ENCODE measurements at regions not wholly inside any gene's neighbourhood (a gene's known extent, or its start where the extent isn't known, plus 50 kb on each side); places are given as distances from the start of the nearest gene placed in this dataset.
"Not testable (repeated sequence)": the region's sequence is repeated elsewhere in the genome, so short reads cannot be mapped to it uniquely, and the experiment has no call there.

DNA sequence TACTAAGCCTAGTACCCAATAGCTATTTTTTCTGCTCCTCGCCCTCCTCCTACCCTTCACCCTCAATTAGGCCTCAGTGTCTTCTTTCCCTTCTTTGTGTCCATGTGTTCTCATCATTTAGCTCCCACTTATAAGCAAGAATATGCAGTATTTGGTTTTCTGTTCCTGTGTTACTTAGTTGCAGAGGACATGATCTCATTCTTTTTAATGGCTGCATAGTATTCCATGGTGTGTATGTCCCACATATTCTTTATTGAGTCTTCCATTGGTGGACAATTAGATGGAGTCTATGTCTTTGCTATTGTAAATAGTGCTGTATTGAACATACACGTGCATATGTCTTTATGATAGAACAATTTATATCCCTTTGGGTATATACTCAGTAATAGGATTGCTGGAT, 106.9 kb upstream of the NR5A2 start:
- no peak for FAIRE-seq

DNA sequence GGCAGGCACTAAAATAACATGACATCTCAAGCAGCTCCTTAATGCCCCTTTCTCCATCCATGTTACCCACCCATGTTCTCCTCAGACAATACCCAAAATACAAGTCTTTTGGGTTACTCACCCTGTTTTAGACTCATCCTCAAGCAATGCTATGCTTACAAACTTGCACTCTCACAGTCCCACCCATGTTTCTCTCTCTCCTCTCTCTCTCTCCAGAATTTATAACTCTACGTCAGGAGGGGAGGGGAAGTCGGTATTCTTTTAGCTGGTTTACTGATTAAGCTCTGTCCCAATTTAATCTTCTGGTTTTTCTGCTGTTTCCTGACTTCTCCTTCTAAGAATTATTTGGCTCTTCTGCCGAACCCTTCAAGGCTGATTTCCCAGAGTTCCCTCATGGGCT, 98.0 kb upstream of the NR5A2 start:
- no peak for TF ChIP-seq PAX5 (IDR thresholded peaks at IDR 0.05; ENCODE audit: insufficient read depth, low read length, severe bottlenecking)
- no peak for TF ChIP-seq SPI1 (IDR thresholded peaks at IDR 0.05; ENCODE audit: low read depth, low read length)
- TF ChIP-seq POU2F2 (IDR thresholded peaks at IDR 0.05; ENCODE audit: low read depth, low read length), result no peak
- TF ChIP-seq POLR2AphosphoS5 (IDR thresholded peaks at IDR 0.05; ENCODE audit: low read depth, low read length), result no peak
- no peak for TF ChIP-seq POLR2A (IDR thresholded peaks at IDR 0.05; ENCODE audit: low read depth, low read length)
- no peak for TF ChIP-seq TAF1 (IDR thresholded peaks at IDR 0.05; ENCODE audit: low read depth, low read length)
- no peak for DNase-seq (ENCODE audit: insufficient read length, low spot score)

More for the DNA sequence above, 106.9 kb upstream of the NR5A2 start:
- TF ChIP-seq PAX5 (IDR thresholded peaks at IDR 0.05; ENCODE audit: insufficient read depth, low read length, severe bottlenecking), result no peak
- no peak for TF ChIP-seq SPI1 (IDR thresholded peaks at IDR 0.05; ENCODE audit: low read depth, low read length)
- TF ChIP-seq TAF1 (IDR thresholded peaks at IDR 0.05; ENCODE audit: low read depth, low read length), result no peak
- no peak for TF ChIP-seq POU2F2 (IDR thresholded peaks at IDR 0.05; ENCODE audit: low read depth, low read length)
- no peak for TF ChIP-seq POLR2A (IDR thresholded peaks at IDR 0.05; ENCODE audit: low read depth, low read length)
- TF ChIP-seq POLR2AphosphoS5 (IDR thresholded peaks at IDR 0.05; ENCODE audit: low read depth, low read length), result no peak
- DNase-seq (ENCODE audit: insufficient read length, low spot score), result no peak

DNA sequence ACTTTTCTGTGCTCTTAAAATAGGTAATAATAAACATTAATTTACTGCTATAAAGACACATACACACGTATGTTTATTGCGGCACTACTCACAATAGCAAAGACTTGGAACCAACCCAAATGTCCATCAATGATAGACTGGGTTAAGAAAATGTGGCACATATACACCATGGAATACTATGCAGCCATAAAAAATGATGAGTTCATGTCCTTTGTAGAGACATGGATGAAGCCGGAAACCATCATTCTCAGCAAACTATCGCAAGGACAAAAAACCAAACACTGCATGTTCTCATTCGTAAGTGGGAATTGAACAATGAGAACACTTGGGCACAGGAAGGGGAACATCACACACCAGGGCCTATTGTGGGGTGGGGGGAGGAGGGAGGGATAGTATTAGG, 97.4 kb upstream of the NR5A2 start:
- DNase-seq (ENCODE audit: insufficient read length, low spot score); FAIRE-seq: not testable (repeated sequence)

More for the DNA sequence above, 98.0 kb upstream of the NR5A2 start:
- no peak for FAIRE-seq

DNA sequence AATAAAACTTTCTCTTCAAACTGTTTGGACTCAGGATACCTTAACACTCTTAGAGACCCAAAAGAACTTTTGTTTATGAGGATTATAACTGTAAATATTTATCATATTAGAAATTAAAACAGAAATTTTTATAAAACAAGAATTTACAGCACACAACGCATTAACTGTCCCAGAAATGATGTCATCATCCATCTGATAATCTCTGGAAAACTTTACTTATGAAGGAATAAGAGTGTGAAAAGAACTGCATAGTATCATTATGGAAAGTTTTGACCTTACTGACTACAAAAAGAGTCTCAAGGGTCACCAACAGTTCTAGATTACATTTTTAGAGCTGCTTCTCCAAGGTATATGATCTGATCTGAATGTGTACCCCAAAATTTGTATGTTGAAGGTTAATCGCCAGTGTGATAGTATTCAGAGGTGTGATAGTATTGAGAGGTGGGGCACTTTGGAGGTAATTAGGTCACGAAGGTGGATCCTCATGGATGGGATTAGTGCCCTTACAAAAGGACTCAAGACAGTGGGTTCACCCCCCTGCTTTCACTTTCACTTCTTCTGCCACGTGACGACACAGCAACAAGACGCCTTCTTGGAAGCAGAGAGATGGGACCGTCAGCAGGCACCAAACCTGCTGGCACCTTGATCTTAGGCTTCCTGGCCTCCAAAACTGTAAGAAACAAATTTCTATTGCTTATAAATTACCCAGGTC, 95.7 kb upstream of the NR5A2 start:
- TF ChIP-seq POU2F2 (IDR thresholded peaks at IDR 0.05; ENCODE audit: low read depth, low read length), result no peak
- no peak for TF ChIP-seq SPI1 (IDR thresholded peaks at IDR 0.05; ENCODE audit: low read depth, low read length)
- TF ChIP-seq TAF1 (IDR thresholded peaks at IDR 0.05; ENCODE audit: low read depth, low read length), result no peak
- no peak for TF ChIP-seq PAX5 (IDR thresholded peaks at IDR 0.05; ENCODE audit: insufficient read depth, low read length, severe bottlenecking)
- no peak for TF ChIP-seq POLR2AphosphoS5 (IDR thresholded peaks at IDR 0.05; ENCODE audit: low read depth, low read length)
- no peak for TF ChIP-seq POLR2A (IDR thresholded peaks at IDR 0.05; ENCODE audit: low read depth, low read length)
- DNase-seq (ENCODE audit: insufficient read length, low spot score) (no peak), FAIRE-seq (peak; percentile 59)

DNA sequence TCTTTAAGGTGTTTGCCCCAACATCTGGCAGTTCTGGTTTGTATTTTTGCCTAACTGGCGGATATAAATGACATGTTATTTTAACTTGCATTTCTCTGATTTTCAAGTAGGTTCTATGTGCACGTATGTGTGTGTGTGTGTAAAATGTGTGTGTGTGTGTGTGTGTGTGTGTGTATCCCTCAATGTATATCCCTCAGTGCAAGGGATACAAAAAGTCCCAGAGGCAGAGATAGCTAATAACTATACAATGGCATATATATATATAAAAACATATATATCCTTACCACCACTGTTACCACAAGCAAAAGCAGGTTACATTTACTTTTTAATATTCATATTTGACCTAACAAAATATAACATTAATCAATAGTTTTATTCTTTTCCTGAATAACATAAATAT, 95.0 kb upstream of the NR5A2 start:
- FAIRE-seq, result no peak
- TF ChIP-seq POLR2A (IDR thresholded peaks at IDR 0.05; ENCODE audit: low read depth, low read length) (no peak), PAX5 (IDR thresholded peaks at IDR 0.05; ENCODE audit: insufficient read depth, low read length, severe bottlenecking) (no peak), TAF1 (IDR thresholded peaks at IDR 0.05; ENCODE audit: low read depth, low read length) (no peak), POU2F2 (IDR thresholded peaks at IDR 0.05; ENCODE audit: low read depth, low read length) (no peak)
- DNase-seq (ENCODE audit: insufficient read length, low spot score), result no peak

DNA sequence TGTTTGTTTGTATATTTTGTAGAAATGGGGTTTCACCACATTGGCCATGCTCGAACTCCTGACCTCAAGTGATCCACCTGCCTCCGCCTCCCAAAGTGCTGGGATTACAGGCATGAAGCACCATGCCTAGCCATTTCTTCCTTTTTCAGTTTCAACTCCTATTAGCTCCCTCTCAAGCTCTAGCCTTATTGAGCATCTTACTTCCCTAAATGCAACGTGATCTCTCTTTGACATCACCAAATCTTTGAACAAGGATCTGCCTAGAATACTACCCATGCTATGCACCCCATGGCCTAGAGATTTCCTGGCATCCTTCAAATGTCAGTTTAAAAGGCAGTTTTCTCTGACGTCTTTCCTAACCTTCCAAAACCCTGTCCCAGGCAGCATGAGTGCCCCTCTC, 91.1 kb upstream of the NR5A2 start:
- no peak for FAIRE-seq
- no peak for DNase-seq (ENCODE audit: insufficient read length, low spot score)
- TF ChIP-seq SPI1 (IDR thresholded peaks at IDR 0.05; ENCODE audit: low read depth, low read length) (no peak), POLR2A (IDR thresholded peaks at IDR 0.05; ENCODE audit: low read depth, low read length) (no peak), PAX5 (IDR thresholded peaks at IDR 0.05; ENCODE audit: insufficient read depth, low read length, severe bottlenecking) (no peak), POLR2AphosphoS5 (IDR thresholded peaks at IDR 0.05; ENCODE audit: low read depth, low read length) (no peak), TAF1 (IDR thresholded peaks at IDR 0.05; ENCODE audit: low read depth, low read length) (no peak), POU2F2 (IDR thresholded peaks at IDR 0.05; ENCODE audit: low read depth, low read length) (no peak)

DNA sequence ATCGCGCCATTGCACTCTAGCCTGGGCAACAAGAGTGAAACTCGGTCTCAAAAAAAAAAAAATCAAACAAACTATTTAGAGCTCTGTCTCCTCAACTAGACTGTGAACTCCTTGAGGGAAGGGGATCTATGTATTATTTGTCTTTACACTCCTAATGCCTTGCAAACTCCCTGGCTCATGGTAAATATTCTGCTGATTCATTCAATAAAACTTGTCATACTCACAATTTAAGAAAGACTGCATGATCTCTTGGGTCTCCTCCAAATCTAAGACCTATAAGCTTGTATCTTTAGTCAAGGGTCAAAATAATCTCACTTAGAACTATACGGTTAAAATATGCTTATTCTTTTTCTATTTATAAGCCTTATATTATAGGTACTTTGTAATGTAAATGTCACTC, 90.3 kb upstream of the NR5A2 start:
- no peak for FAIRE-seq
- no peak for DNase-seq (ENCODE audit: insufficient read length, low spot score)
- no peak for TF ChIP-seq PAX5 (IDR thresholded peaks at IDR 0.05; ENCODE audit: insufficient read depth, low read length, severe bottlenecking)
- TF ChIP-seq POLR2A (IDR thresholded peaks at IDR 0.05; ENCODE audit: low read depth, low read length), result no peak
- TF ChIP-seq POLR2AphosphoS5 (IDR thresholded peaks at IDR 0.05; ENCODE audit: low read depth, low read length), result no peak
- no peak for TF ChIP-seq POU2F2 (IDR thresholded peaks at IDR 0.05; ENCODE audit: low read depth, low read length)
- no peak for TF ChIP-seq SPI1 (IDR thresholded peaks at IDR 0.05; ENCODE audit: low read depth, low read length)
- no peak for TF ChIP-seq TAF1 (IDR thresholded peaks at IDR 0.05; ENCODE audit: low read depth, low read length)

DNA sequence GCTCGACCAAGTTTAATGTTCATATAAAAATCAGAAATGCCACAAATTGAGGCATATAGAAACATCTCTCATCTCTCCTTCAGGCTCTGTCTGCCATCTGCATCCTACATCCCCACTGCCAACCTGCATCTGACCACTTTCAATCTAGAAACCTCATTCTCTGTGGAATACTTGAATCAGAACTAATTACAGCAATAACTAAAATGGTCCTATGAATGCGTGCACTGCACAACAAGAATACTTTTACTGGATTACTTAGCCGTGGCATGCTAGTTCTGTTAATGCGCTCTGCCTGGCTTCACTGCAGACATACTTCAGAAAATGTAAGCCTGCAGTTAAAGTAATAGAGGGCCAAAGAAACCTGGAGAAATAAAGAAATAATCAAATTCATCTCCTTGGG, 89.8 kb upstream of the NR5A2 start:
- TF ChIP-seq PAX5 (IDR thresholded peaks at IDR 0.05; ENCODE audit: insufficient read depth, low read length, severe bottlenecking) (no peak), POLR2AphosphoS5 (IDR thresholded peaks at IDR 0.05; ENCODE audit: low read depth, low read length) (no peak), POU2F2 (IDR thresholded peaks at IDR 0.05; ENCODE audit: low read depth, low read length) (no peak)
- FAIRE-seq, result no peak
- no peak for DNase-seq (ENCODE audit: insufficient read length, low spot score)

DNA sequence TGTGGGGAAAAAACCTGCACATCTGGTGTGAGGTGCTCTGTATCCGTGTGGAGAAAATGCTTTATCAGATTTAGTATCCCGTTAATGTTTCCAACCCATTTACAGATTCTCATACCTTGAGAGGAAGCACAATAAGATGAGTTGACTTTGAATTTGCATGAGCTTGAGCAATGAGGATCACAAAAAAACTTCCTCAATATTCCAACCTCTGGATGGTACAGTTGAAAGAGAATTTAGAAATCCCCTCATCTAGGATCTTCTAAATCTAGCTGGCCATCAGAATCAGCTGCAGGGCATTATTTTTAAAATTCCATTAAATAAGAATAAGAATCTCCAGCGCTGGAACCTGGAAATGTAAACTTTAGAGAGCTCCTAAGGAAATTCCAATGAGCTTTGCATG, 82.5 kb upstream of the NR5A2 start:
- DNase-seq (ENCODE audit: insufficient read length, low spot score), result no peak
- TF ChIP-seq SPI1 (IDR thresholded peaks at IDR 0.05; ENCODE audit: low read depth, low read length) (no peak), POLR2A (IDR thresholded peaks at IDR 0.05; ENCODE audit: low read depth, low read length) (no peak), POU2F2 (IDR thresholded peaks at IDR 0.05; ENCODE audit: low read depth, low read length) (no peak)
- FAIRE-seq, result no peak

DNA sequence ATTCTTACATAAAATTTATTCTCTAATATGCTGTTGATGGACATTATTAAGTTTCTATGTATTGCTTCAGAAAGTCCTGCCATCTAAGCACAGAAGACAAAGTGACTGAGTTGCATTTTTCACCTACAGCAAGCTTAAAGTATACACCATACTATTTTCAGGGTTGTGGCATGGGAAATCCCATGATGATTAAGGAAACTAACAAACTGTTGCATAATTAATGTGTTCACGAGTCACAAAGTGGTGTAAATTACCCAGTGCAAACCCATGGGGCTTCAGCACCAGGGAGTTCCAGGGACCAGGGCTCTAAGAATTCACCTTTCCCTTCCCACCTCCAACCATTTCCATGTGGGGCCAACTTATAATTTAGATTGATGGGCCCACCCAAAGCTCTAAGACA, 81.9 kb upstream of the NR5A2 start:
- FAIRE-seq (no peak), DNase-seq (ENCODE audit: insufficient read length, low spot score) (no peak)
- TF ChIP-seq TAF1 (IDR thresholded peaks at IDR 0.05; ENCODE audit: low read depth, low read length) (no peak), SPI1 (IDR thresholded peaks at IDR 0.05; ENCODE audit: low read depth, low read length) (no peak), POLR2A (IDR thresholded peaks at IDR 0.05; ENCODE audit: low read depth, low read length) (no peak), PAX5 (IDR thresholded peaks at IDR 0.05; ENCODE audit: insufficient read depth, low read length, severe bottlenecking) (no peak), POLR2AphosphoS5 (IDR thresholded peaks at IDR 0.05; ENCODE audit: low read depth, low read length) (no peak), POU2F2 (IDR thresholded peaks at IDR 0.05; ENCODE audit: low read depth, low read length) (no peak)
